T47D (cell line): ENCODE measurements at regions not wholly inside any gene's neighbourhood (a gene's known extent, or its start where the extent isn't known, plus 50 kb on each side); places are given as distances from the start of the nearest gene placed in this dataset.
"Not testable (repeated sequence)": the region's sequence is repeated elsewhere in the genome, so short reads cannot be mapped to it uniquely, and the experiment has no call there.

Experiments
- DNase-seq, 2 experiments: peaks; one replicate each; pipeline versions ENCODE4 v3.0.0 to v3.0.0-alpha.2; 2011 to 2012; ENCODE audit warnings: low read depth in 1 of 2, low spot score in 1 of 2
- JUND ChIP-seq: IDR thresholded peaks from 2 replicates; pipeline ENCODE4 v1.6.1; 2012; ENCODE audit warnings: low read depth
- in situ Hi-C: cut with HindIII; loops from 2 replicates; pipeline ENCODE4 v1.10.0; 2016; ENCODE audit warnings: low sequenced_read_pairs, low pct_unique_long_range_greater_than_20kb

DNA sequence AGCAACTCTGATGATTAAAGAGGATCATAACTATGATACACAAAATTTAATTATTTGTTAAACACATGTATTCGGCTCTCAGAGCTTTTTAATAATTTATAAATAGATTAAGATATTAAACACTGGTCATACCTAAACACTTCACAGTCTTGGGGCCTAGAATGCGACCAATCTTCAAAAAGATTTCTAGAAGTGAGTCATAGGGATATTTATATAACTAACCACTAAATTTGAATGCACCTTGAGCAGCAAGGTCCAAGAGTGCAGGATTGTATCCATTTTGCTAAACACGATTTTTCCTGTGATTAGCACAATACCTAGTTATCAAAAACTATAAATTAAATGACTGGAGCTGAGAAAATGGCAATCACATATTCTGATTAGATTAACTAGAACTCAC lies 709.3 kb downstream of the EPHA7 start:
- in situ Hi-C loops, result no loop called here
- TF ChIP-seq JUND, result no peak
- DNase-seq, result no peak

DNA sequence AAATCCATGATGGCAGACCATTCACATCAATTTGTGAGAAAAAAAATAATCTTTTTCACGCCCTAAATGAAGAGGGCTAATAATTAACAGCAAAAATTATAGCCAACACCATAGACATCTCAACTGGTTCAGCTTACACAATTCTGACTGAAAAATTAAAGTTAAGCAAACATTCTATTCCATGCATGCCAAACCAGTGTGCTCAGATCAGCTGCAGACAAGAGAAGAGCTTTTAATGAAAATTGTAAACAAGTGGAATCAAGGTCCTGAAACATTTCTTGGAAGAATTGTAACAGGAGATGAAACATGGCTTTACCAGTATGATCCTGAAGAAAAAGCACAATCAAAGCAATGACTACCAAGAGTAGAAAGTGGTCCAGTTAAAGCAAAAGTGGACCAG lies 710.4 kb downstream of the EPHA7 start:
- DNase-seq, result no peak
- no peak for TF ChIP-seq JUND
- in situ Hi-C loops, result no loop called here

- no peak for TF ChIP-seq JUND
- in situ Hi-C loops, result no loop called here
- no peak for DNase-seq
Observed at GRCh38 chr6:92708270-92708669, 711.1 kb downstream of the EPHA7 start.

DNA sequence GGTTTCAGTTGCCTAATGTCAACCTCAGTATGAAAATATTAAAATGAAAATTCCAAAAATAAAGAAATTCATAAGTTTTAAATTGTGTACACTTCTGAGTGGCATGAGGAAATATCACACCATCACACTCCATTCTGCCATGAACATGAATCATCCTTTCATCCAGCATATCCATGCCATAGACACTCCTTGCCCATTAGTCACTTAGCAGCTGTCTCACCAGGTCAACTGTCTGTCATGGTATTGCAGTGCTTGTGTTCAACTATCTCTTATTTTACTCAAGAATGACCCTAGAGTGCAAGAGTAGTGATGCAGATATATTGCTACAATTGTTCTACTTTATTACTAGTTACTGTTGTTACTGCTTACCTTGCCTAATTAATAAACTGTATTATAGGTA lies 712.4 kb downstream of the EPHA7 start:
- DNase-seq, result no peak
- TF ChIP-seq JUND, result no peak
- in situ Hi-C loops, result no loop called here

- TF ChIP-seq JUND, result no peak
- DNase-seq, result no peak
- in situ Hi-C loops, result no loop called here
Observed at GRCh38 chr6:92701425-92702096, 717.8 kb downstream of the EPHA7 start.

DNA sequence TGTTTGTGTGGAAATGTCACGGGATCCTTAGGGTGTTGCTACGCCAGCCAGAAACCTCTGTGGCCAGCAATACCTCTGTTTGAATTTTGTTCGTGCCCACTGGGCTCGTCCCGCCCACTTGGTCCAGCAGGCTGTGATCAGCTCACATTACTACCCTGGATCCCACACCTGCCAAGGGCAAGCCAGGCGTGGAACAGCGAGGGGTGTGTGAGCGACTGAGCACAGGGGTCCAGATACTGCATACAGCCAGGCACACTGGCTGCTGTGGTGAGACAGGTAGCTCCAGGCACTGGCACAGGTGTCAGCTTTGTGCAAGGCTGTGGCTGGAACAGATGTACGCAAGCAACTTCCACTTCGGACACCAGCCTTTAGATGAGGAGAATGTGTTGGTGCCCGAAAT lies 718.9 kb downstream of the EPHA7 start:
- no peak for DNase-seq
- in situ Hi-C loops, result no loop called here
- no peak for TF ChIP-seq JUND

GRCh38 chr6:92690997-92691599 lies 728.3 kb downstream of the EPHA7 start:
- in situ Hi-C loops, result no loop called here
- TF ChIP-seq JUND, result no peak
- no peak for DNase-seq

DNA sequence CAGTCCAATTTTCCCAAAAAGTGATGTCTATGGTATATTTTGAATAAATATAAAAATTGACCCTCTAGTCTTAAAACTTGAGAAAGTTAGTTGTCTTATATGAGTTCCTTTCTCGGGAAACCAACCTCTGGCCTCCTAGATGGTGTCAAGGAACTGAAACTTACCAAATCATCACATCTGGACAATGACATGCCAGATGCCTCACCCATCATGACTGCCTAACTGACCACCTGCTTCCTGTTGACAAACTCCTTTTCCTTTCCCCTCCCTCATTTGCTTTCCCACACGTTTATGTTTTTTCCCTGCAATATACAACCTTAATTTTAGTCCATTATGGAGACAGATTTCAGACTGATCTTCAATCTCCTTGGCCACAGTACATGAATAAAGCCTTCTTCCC lies 731.0 kb downstream of the EPHA7 start:
- no peak for TF ChIP-seq JUND
- no peak for DNase-seq
- in situ Hi-C loops, result no loop called here

GRCh38 chr6:92687278-92687677 lies 732.1 kb downstream of the EPHA7 start:
- DNase-seq, result no peak
- TF ChIP-seq JUND, result no peak
- in situ Hi-C loops, result no loop called here

GRCh38 chr6:92684386-92684785 lies 735.0 kb downstream of the EPHA7 start:
- no peak for DNase-seq

GRCh38 chr6:92683748-92684147 lies 735.6 kb downstream of the EPHA7 start:
- in situ Hi-C loops, result no loop called here
- no peak for DNase-seq
- TF ChIP-seq JUND, result no peak

More at GRCh38 chr6:92684386-92684785, 735.0 kb downstream of the EPHA7 start:
- in situ Hi-C loops, result no loop called here
- TF ChIP-seq JUND, result no peak

GRCh38 chr6:92682516-92683398 lies 736.6 kb downstream of the EPHA7 start:
- no peak for TF ChIP-seq JUND
- in situ Hi-C loops, result no loop called here
- DNase-seq, result peak in 1 of 2 experiments; percentile 6

GRCh38 chr6:92681401-92681800 lies 738.0 kb downstream of the EPHA7 start:
- in situ Hi-C loops, result no loop called here
- DNase-seq, result peak in 1 of 2 experiments; percentile 52
- TF ChIP-seq JUND, result no peak

GRCh38 chr6:92671462-92671861 lies 747.9 kb downstream of the EPHA7 start:
- DNase-seq, in situ Hi-C loops: not testable (repeated sequence)
